ENCODE measurements at regions not wholly inside any gene's neighbourhood (a gene's known extent, or its start where the extent isn't known, plus 50 kb on each side); places are given as distances from the start of the nearest gene placed in this dataset.

DNA sequence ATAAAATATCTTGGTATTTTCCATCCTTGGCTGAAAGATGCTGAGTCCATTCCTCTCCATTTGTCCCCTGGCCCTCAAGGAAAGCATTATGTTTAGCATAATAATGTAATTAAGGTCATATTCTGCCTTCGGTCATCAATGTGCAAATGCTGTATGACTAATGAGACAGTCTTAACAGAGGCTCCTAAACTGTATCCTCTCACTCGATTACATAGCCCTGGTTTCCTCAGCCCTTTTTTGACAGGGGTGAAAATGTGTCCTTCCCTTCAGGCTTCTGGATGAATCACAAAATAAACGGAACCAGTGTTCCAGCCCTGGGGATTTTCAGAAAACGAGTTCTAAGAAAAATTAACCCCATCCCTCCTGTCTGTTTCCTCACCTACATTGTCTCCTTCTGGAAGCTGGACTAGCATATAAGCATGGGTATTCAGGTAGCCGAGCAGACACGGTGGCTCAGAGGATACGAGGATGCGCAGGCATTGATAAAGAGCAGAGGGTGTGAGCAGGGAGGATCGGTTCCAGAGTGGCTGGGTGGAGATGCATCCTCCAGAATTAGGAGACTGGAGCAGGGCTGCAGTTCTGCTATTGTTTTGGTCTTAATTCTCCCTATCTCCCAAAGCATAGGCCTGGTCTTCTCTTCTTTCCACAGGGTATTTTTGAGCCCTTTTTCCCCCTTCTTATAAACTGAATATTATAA is 742.9 kb downstream of the TLR4 start:
- Mint-ChIP-seq H3K36me3 (no peaks in the 10 kb centered on the region), H3K4me3 (no peak overlapping the region), H3K27ac (no peak overlapping the region), H3K9me3 (no peaks in the 10 kb centered on the region), H3K4me1 (no peaks in the 10 kb centered on the region), H3K27me3 (no peaks in the 10 kb centered on the region)
- DNase-seq (no peak), ATAC-seq (replicated peaks) (no peak)

DNA sequence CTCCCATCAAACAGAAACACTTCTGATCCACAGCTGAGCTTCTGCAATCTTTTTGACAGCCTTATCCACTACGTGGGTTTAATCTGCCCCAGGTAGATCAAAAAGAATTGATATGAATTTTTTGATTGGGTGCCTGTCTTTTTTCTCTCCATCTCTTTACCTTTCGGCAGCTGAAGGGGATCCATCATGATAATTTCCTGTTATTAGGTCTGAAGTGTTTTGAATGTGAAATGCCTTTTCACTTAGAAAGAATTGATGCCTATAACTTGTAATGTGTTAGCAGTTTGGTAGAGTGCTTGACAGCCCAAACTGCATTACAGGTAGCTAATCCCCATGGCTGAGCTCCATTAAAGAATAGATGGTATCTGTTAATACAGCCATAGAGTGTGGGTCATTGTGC is 745.4 kb downstream of the TLR4 start:
- Mint-ChIP-seq H3K4me3 (no peak overlapping the region), H3K4me1 (no peaks in the 10 kb centered on the region), H3K36me3 (no peaks in the 10 kb centered on the region), H3K27ac (no peak overlapping the region), H3K27me3 (no peaks in the 10 kb centered on the region), H3K9me3 (no peaks in the 10 kb centered on the region)
- no peak for DNase-seq
- no peak for ATAC-seq (replicated peaks)

DNA sequence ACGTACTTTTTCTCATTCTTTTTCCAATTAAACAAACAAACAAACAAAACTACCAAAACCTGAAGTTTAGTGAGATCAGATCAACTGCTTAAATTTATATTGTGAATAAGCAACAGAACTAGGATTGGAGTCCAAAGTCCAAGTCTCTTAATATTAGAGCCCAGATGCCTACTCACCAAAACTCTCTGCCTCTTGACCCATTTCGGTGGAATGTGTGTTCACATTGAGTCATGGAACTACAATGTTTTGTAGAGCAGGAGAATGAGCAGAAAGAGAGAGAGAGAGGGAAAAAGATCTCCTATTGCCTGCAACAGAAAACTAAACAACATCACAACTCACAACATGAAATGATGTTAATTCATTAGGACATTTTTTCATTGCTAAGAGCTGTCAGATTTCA is 751.1 kb downstream of the TLR4 start:
- H3K27me3 Mint-ChIP-seq, result no peaks in the 10 kb centered on the region
- no peak for DNase-seq
- H3K36me3 Mint-ChIP-seq, result no peaks in the 10 kb centered on the region

DNA sequence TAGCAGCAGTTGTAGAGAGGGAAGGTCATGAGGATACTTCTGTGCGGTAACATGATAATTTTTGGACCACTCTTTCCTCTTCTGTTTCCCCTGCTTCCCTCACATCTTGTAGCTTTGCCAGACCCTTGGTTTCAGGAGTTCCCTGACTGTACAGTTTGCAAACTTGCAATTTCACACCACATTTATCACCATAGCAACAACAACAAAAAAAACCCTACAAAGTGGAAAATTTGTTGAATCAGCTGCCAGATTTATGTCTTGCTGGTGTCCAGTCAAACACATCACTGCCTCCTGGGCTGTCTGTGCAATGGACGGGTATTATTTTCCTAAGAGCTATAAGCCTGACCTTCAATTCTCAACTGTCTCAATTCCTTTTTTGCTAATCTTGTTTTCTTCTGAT is 751.6 kb downstream of the TLR4 start:
- no peak overlapping the region for H3K4me3 Mint-ChIP-seq
- H3K27ac Mint-ChIP-seq, result no peak overlapping the region
- ATAC-seq (replicated peaks) (no peak), DNase-seq (no peak)
- H3K4me1 Mint-ChIP-seq, result no peaks in the 10 kb centered on the region
- H3K27me3 Mint-ChIP-seq, result no peaks in the 10 kb centered on the region
- H3K36me3 Mint-ChIP-seq, result no peaks in the 10 kb centered on the region
- no peaks in the 10 kb centered on the region for H3K9me3 Mint-ChIP-seq

More for the DNA sequence above, 751.1 kb downstream of the TLR4 start:
- H3K27ac Mint-ChIP-seq, result no peak overlapping the region
- no peak for ATAC-seq (replicated peaks)
- H3K4me3 Mint-ChIP-seq, result no peak overlapping the region
- no peaks in the 10 kb centered on the region for H3K9me3 Mint-ChIP-seq
- H3K4me1 Mint-ChIP-seq, result no peaks in the 10 kb centered on the region

DNA sequence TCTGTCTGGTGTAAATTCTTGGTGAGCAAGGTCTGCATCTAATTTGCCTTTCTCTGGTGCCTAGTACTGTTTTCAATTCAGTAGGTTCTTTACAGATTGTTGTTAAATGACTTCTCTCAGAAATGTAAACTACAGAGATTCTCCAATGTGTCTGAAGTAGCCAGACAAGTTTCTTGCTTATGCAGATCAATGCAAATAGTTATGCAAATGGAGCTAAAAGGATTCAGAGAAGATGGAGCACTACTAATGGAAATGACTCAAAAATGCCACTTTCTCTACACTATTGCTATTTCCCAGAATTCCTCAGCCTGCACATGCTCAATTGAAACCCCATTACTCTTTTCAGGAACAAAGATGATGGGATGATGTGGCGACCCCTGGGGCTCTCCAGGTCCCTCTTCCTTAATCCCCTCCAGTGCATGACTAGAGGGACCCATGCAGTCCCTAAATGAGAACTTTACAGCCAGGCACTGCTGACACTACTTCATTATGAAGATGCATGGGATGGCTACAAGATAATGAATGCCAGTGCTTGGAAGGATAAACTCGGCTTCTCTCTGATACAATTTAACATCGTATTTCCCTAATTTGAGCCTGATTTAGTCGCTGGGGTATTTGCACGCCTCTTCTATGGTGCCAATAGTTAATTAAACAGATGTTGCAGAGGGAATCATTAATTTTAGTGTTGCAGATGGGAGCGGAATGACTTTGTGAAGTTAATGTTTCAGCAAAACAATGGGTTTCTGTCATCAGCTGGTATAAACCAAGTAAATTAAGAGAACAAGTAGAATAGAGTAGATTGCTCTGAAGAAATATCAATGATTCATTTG is 753.2 kb downstream of the TLR4 start:
- no peak overlapping the region for H3K4me3 Mint-ChIP-seq
- no peaks in the 10 kb centered on the region for H3K4me1 Mint-ChIP-seq
- H3K27ac Mint-ChIP-seq, result no peak overlapping the region
- no peak for DNase-seq
- no peaks in the 10 kb centered on the region for H3K36me3 Mint-ChIP-seq
- no peak for ATAC-seq (replicated peaks)
- no peaks in the 10 kb centered on the region for H3K9me3 Mint-ChIP-seq
- no peaks in the 10 kb centered on the region for H3K27me3 Mint-ChIP-seq

DNA sequence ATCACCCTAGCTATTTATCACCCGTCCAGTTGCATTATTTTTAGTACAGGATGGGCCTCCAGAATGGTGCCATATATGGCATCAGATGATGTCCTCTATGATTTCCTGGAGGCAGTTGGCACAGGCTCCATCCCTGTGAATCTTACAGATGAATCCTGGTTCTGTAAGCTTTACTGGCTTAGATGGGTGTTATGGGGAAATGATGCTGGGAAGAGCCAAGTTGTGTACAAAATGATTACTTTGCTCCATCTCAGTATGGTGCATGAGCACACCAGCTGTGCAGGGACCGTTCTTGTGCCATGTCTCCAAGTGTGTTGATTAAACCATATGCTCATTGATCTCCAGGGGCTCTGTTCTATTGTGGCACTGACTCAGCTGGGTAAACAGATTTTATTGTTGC is 755.7 kb downstream of the TLR4 start:
- no peaks in the 10 kb centered on the region for H3K4me1 Mint-ChIP-seq
- no peaks in the 10 kb centered on the region for H3K36me3 Mint-ChIP-seq
- no peak for DNase-seq
- ATAC-seq (replicated peaks), result no peak
- H3K27me3 Mint-ChIP-seq, result no peaks in the 10 kb centered on the region
- no peak overlapping the region for H3K4me3 Mint-ChIP-seq
- H3K27ac Mint-ChIP-seq, result no peak overlapping the region
- no peaks in the 10 kb centered on the region for H3K9me3 Mint-ChIP-seq

GRCh38 chr9:118463419-118463818 is 759.2 kb downstream of the TLR4 start:
- Mint-ChIP-seq H3K27me3 (no peaks in the 10 kb centered on the region), H3K9me3 (no peaks in the 10 kb centered on the region), H3K4me1 (no peaks in the 10 kb centered on the region), H3K4me3 (no peak overlapping the region), H3K36me3 (no peaks in the 10 kb centered on the region), H3K27ac (no peak overlapping the region)
- DNase-seq, result no peak
- no peak for ATAC-seq (replicated peaks)

GRCh38 chr9:118473521-118473920 is 769.3 kb downstream of the TLR4 start:
- Mint-ChIP-seq H3K27ac (no peak overlapping the region), H3K27me3 (no peaks in the 10 kb centered on the region), H3K4me1 (no peaks in the 10 kb centered on the region), H3K36me3 (no peaks in the 10 kb centered on the region), H3K4me3 (no peak overlapping the region), H3K9me3 (no peaks in the 10 kb centered on the region)
- no peak for ATAC-seq (replicated peaks)
- DNase-seq, result no peak

GRCh38 chr9:118478752-118479151 is 774.5 kb downstream of the TLR4 start:
- ATAC-seq (replicated peaks), result no peak
- no peaks in the 10 kb centered on the region for H3K9me3 Mint-ChIP-seq

GRCh38 chr9:118482306-118482705 is 778.1 kb downstream of the TLR4 start:
- DNase-seq, result no peak
- no peaks in the 10 kb centered on the region for H3K27me3 Mint-ChIP-seq
- H3K4me3 Mint-ChIP-seq, result no peak overlapping the region
- ATAC-seq (replicated peaks), result no peak
- H3K27ac Mint-ChIP-seq, result no peak overlapping the region
- H3K36me3 Mint-ChIP-seq, result no peaks in the 10 kb centered on the region
- H3K4me1 Mint-ChIP-seq, result no peaks in the 10 kb centered on the region
- H3K9me3 Mint-ChIP-seq, result no peaks in the 10 kb centered on the region

More at GRCh38 chr9:118478752-118479151, 774.5 kb downstream of the TLR4 start:
- Mint-ChIP-seq H3K27me3 (no peaks in the 10 kb centered on the region), H3K36me3 (no peaks in the 10 kb centered on the region), H3K4me1 (no peaks in the 10 kb centered on the region), H3K4me3 (no peak overlapping the region), H3K27ac (no peak overlapping the region)
- DNase-seq, result no peak

GRCh38 chr9:118483677-118484076 is 779.5 kb downstream of the TLR4 start:
- Mint-ChIP-seq H3K27ac (no peak overlapping the region), H3K27me3 (no peaks in the 10 kb centered on the region), H3K9me3 (peaks cover 0 to 2% of the 10 kb centered on the region in 2 donors), H3K4me3 (no peak overlapping the region), H3K4me1 (no peaks in the 10 kb centered on the region), H3K36me3 (no peaks in the 10 kb centered on the region)
- ATAC-seq (replicated peaks) (no peak), DNase-seq (no peak)

DNA sequence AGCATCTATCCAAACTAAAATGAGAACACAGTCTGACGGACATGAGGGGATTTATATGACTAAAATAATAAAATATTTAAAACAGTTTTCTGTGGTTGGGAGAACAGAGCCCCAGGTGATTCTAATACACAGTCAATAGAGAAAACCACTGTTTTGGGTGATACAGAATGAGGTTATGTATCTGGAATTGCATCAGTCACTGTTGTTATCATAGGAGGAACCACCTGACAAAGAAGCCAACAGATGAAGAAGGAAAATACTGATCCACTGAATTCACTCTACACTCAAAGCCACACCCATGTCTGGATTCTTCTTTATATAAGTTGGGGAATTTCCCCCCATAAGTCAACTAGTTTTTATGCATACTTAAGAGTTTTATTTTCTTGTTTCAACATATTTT is 799.0 kb downstream of the TLR4 start:
- no peak overlapping the region for H3K27ac Mint-ChIP-seq
- DNase-seq, result no peak
- peaks cover 0 to 5% of the 10 kb centered on the region in 2 donors for H3K27me3 Mint-ChIP-seq
- H3K9me3 Mint-ChIP-seq, result peaks cover 6 to 8% of the 10 kb centered on the region in 2 donors
- H3K4me3 Mint-ChIP-seq, result no peak overlapping the region
- no peaks in the 10 kb centered on the region for H3K4me1 Mint-ChIP-seq
- H3K36me3 Mint-ChIP-seq, result no peaks in the 10 kb centered on the region
- no peak for ATAC-seq (replicated peaks)

GRCh38 chr9:118510711-118511110 is 806.5 kb downstream of the TLR4 start:
- DNase-seq (no peak), ATAC-seq (replicated peaks) (no peak)
- Mint-ChIP-seq H3K27me3 (no peaks in the 10 kb centered on the region), H3K4me1 (no peaks in the 10 kb centered on the region), H3K36me3 (no peaks in the 10 kb centered on the region), H3K9me3 (peaks cover 3 to 6% of the 10 kb centered on the region in 2 donors), H3K27ac (no peak overlapping the region), H3K4me3 (no peak overlapping the region)

GRCh38 chr9:118515947-118516346 is 811.7 kb downstream of the TLR4 start:
- Mint-ChIP-seq H3K9me3 (peaks cover 0 to 2% of the 10 kb centered on the region in 2 donors), H3K36me3 (no peaks in the 10 kb centered on the region), H3K4me3 (no peak overlapping the region), H3K4me1 (no peaks in the 10 kb centered on the region), H3K27me3 (no peaks in the 10 kb centered on the region), H3K27ac (no peak overlapping the region)
- DNase-seq (no peak), ATAC-seq (replicated peaks) (no peak)

- Mint-ChIP-seq H3K27ac (no peak overlapping the region), H3K27me3 (no peaks in the 10 kb centered on the region), H3K4me3 (no peak overlapping the region), H3K36me3 (no peaks in the 10 kb centered on the region), H3K4me1 (no peaks in the 10 kb centered on the region), H3K9me3 (no peaks in the 10 kb centered on the region)
- no peak for ATAC-seq (replicated peaks)
- DNase-seq, result no peak
Measured at GRCh38 chr9:118521261-118521660, 817.1 kb downstream of the TLR4 start.
